ENCODE measurements at regions not wholly inside any gene's neighbourhood (a gene's known extent, or its start where the extent isn't known, plus 50 kb on each side); places are given as distances from the start of the nearest gene placed in this dataset.

- H3K4me3 ChIP-seq (ENCODE audit: low read depth, low read length), result no peak overlapping the region
- TF ChIP-seq CTCF (IDR thresholded peaks at IDR 0.05; ENCODE audit: low read depth, low read length), result no peak
Observed at GRCh38 chr18:77671456-77672167, 422.0 kb downstream of the GALR1 start.

GRCh38 chr18:77676910-77677309 is 427.3 kb downstream of the GALR1 start:
- H3K4me3 ChIP-seq (ENCODE audit: low read depth, low read length), result no peak overlapping the region
- TF ChIP-seq CTCF (IDR thresholded peaks at IDR 0.05; ENCODE audit: low read depth, low read length), result no peak

- no peak for TF ChIP-seq CTCF (IDR thresholded peaks at IDR 0.05; ENCODE audit: low read depth, low read length)
- H3K4me3 ChIP-seq (ENCODE audit: low read depth, low read length), result no peak overlapping the region
Observed at GRCh38 chr18:77677536-77677935, 427.9 kb downstream of the GALR1 start.

- TF ChIP-seq CTCF (IDR thresholded peaks at IDR 0.05; ENCODE audit: low read depth, low read length), result no peak
- H3K4me3 ChIP-seq (ENCODE audit: low read depth, low read length), result no peak overlapping the region
Observed at GRCh38 chr18:77679869-77680268, 430.2 kb downstream of the GALR1 start.

GRCh38 chr18:77700051-77700450 is 450.4 kb downstream of the GALR1 start:
- TF ChIP-seq CTCF (IDR thresholded peaks at IDR 0.05; ENCODE audit: low read depth, low read length), result no peak
- H3K4me3 ChIP-seq (ENCODE audit: low read depth, low read length), result no peak overlapping the region

GRCh38 chr18:77701977-77702376 is 452.3 kb downstream of the GALR1 start:
- TF ChIP-seq CTCF (IDR thresholded peaks at IDR 0.05; ENCODE audit: low read depth, low read length), result no peak
- no peak overlapping the region for H3K4me3 ChIP-seq (ENCODE audit: low read depth, low read length)

- no peak overlapping the region for H3K4me3 ChIP-seq (ENCODE audit: low read depth, low read length)
- TF ChIP-seq CTCF (IDR thresholded peaks at IDR 0.05; ENCODE audit: low read depth, low read length), result no peak
Observed at GRCh38 chr18:77702686-77703085, 453.0 kb downstream of the GALR1 start.
